ENCODE measurements at regions not wholly inside any gene's neighbourhood (a gene's known extent, or its start where the extent isn't known, plus 50 kb on each side); places are given as distances from the start of the nearest gene placed in this dataset.

GRCh38 chr2:45211636-45212035, 202.4 kb upstream of the SIX2 start:
- TF ChIP-seq, protein P1, sequence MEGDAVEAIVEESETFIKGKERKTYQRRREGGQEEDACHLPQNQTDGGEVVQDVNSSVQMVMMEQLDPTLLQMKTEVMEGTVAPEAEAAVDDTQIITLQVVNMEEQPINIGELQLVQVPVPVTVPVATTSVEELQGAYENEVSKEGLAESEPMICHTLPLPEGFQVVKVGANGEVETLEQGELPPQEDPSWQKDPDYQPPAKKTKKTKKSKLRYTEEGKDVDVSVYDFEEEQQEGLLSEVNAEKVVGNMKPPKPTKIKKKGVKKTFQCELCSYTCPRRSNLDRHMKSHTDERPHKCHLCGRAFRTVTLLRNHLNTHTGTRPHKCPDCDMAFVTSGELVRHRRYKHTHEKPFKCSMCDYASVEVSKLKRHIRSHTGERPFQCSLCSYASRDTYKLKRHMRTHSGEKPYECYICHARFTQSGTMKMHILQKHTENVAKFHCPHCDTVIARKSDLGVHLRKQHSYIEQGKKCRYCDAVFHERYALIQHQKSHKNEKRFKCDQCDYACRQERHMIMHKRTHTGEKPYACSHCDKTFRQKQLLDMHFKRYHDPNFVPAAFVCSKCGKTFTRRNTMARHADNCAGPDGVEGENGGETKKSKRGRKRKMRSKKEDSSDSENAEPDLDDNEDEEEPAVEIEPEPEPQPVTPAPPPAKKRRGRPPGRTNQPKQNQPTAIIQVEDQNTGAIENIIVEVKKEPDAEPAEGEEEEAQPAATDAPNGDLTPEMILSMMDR (IDR thresholded peaks at IDR 0.05; ENCODE audit: low read depth, low read length, missing control alignments) = no peak
- no peak for DNase-seq (ENCODE audit: extremely low read depth, low read depth)
- H3K4me3 ChIP-seq (replicated peaks; ENCODE audit: low read depth, low read length) = no peak overlapping the region

DNA sequence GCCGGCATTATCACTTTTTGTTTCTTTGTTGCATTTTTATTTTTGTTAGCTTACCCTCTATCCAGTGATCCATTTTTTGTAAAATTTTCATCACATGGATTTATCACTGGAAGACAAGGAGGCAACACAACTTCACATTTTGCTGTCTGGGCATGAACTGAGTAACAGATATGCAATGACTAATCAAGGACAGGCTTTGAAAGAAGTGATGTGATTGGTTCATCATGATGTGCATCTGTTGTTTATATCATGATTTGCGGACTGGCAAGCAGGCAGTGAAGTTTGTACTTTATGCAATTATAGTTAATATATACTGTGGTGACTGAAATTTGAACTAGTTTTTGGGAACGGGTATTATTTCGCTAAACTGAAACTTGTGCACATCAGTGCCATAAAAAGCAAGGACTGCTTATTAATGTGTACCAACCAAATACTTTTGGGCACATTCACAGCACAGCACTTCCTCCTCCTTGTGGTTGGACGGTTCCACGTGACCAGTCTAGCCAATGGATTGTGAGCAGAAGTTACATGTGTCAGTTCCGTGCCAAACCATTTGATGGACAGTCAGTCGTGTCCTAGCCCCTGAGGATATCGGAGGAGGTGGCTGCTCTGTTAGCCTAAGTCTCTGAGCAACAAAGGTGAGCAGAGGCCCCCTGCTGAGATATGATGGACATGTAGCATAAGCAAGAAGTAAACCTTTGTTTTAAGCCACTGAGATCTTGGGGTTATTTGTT, 201.4 kb upstream of the SIX2 start:
- DNase-seq (ENCODE audit: extremely low read depth, low read depth) = no peak
- no peak overlapping the region for H3K4me3 ChIP-seq (replicated peaks; ENCODE audit: low read depth, low read length)
- TF ChIP-seq, protein P1 (IDR thresholded peaks at IDR 0.05; ENCODE audit: low read depth, low read length, missing control alignments) = no peak

DNA sequence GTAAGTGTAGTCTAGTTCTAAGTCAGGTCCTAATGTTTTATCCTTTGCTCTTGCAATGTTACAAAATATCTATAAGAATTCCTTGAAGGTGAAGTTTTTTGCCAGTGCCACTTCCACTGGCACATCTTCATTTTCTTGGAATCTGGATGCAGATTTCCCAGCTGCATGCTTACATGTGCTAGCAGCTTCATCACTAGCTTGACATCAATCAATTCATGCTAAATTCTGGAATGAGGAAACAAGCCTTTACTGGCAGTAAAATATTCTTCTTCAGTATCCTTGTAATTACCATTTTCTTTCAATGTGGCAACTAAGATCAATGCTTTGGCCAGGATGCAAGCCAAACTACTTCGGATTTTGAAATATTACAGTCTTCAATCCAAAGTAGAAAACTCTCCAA, 200.6 kb upstream of the SIX2 start:
- no peak for DNase-seq (ENCODE audit: extremely low read depth, low read depth)
- no peak overlapping the region for H3K4me3 ChIP-seq (replicated peaks; ENCODE audit: low read depth, low read length)
- TF ChIP-seq, protein P1 (IDR thresholded peaks at IDR 0.05; ENCODE audit: low read depth, low read length, missing control alignments) = no peak

DNA sequence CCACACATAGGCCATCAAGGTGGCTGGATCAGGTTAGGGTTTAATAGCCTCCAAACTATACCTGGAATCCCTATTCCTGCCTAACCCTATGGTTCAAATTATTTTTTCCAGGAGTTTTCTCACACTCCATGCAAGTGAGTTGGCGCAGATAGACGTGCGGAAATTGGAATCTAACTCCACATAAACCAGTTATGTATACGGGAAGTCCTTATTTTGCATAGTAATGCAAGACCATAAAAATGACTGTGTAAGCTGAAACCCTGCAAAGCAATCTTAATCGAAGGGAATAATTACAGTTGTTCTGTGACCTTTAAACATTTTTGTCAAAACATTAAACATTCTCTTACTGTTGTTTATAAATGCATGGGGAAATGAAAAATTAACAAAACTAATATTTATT, 200.1 kb upstream of the SIX2 start:
- DNase-seq (ENCODE audit: extremely low read depth, low read depth) = no peak
- TF ChIP-seq, protein P1 (IDR thresholded peaks at IDR 0.05; ENCODE audit: low read depth, low read length, missing control alignments) = no peak
- H3K4me3 ChIP-seq (replicated peaks; ENCODE audit: low read depth, low read length) = no peak overlapping the region

DNA sequence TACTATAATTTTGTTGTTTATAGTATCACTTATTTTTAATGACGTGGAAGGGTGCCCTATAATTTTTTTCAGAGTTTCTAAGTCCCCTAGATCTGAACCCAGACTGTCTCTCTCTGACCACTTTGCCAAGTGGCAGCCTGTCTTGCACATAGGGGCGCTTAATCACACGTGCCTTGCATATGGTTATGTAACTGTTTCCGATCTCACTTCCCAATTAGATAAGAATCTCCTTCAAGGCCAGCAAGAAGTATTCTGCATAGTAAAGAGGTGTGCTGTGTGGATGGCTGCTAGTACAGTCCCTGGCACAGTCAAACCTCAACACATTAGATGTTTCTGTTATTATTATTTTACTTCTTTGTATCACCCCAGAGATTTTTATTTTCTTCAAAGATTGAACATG, 197.8 kb upstream of the SIX2 start:
- TF ChIP-seq, protein P1 (IDR thresholded peaks at IDR 0.05; ENCODE audit: low read depth, low read length, missing control alignments) = no peak
- no peak for DNase-seq (ENCODE audit: extremely low read depth, low read depth)
- no peak overlapping the region for H3K4me3 ChIP-seq (replicated peaks; ENCODE audit: low read depth, low read length)

GRCh38 chr2:45205985-45206384, 196.7 kb upstream of the SIX2 start:
- TF ChIP-seq, protein P1 (IDR thresholded peaks at IDR 0.05; ENCODE audit: low read depth, low read length, missing control alignments) = no peak
- no peak for DNase-seq (ENCODE audit: extremely low read depth, low read depth)
- H3K4me3 ChIP-seq (replicated peaks; ENCODE audit: low read depth, low read length) = no peak overlapping the region

DNA sequence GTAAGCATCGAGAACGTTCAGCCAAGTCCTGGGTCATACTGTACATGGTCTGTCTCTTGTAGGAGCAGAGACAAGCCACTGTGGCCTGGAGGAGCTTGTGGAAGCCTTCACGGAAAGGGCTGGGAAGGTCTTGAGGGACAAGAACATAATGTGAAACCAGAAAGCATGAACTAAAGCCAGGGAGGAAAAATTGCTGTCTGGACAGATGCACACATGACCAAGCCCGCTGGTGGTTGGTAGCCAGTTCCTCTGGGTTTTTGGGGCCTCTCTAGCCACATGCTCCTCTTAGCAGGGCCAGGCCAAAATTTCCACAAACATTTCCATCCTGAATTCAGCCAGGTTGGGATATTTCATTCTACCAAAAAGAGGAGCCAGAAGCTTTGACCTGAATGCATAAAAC, 196.2 kb upstream of the SIX2 start:
- TF ChIP-seq, protein P1 (IDR thresholded peaks at IDR 0.05; ENCODE audit: low read depth, low read length, missing control alignments) = no peak
- no peak for DNase-seq (ENCODE audit: extremely low read depth, low read depth)
- H3K4me3 ChIP-seq (replicated peaks; ENCODE audit: low read depth, low read length) = no peak overlapping the region
